HG03108 (cell line): ENCODE measurements at regions not wholly inside any gene's neighbourhood (a gene's known extent, or its start where the extent isn't known, plus 50 kb on each side); places are given as distances from the start of the nearest gene placed in this dataset.
"Not testable (repeated sequence)": the region's sequence is repeated elsewhere in the genome, so short reads cannot be mapped to it uniquely, and the experiment has no call there.

Experiments used
- ATAC-seq: cut with Tn5 transposase; IDR thresholded peaks from one replicate; pipeline ENCODE4 v1.9.1; 2021; ENCODE audit warnings: moderate library complexity; ENCODE audit not compliant: unreplicated experiment

DNA sequence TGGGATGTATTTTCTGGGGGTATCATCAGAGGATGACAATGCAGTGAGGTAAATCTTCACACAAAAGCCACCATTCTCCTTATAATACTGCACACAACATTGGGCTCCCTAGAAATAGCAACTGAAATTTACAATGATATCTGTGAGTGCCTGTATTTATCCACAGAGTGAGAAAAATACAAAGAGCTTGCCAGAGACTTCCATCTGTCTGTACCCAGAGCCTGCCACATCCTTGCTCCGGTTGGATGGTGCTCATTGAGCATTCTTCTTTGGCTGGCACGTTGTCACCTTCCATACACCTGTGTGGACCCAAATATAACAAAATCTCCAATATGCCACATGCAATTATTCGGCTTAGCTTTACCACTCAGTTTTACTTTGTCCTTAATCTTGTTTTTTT, 189.5 kb upstream of the UFM1 start:
- ATAC-seq: no peak

DNA sequence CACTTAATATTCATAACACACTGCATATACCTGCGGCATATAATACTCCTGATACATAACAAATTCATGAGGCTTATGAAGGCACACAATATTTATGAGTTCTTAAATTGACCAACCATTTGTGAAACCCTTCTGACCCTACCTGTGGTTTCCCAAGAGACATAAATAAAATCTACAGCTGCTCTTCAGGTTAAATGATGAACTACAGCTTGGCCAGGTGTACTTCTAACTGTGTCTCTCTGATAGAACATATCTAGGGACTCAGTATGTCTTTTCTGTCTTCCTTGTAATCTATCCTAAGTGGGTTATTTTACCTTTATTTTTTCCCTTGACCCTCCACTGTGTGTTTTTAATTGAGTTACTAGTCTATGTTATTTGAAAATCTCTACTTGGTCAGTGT, 189.9 kb upstream of the UFM1 start:
- ATAC-seq: no peak

DNA sequence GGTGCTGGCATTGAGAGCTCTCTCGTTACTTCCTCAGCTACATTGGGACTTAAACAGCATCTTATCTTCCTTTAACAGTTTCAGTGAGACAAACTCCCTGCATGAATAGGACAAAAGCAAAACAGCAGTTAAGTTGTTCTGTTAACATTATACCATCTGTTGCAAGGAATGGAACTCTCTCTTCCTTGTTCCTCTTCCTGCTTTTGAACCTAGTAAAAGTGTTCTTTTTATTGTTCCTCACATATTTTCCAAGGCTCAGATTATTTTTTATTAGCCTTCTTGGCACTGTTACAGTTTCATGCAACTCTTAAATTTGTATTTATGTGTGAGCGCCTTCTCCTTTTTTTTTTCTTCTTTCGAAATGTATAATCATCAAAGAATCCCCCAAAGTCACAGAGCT, 202.6 kb upstream of the UFM1 start:
- no peak for ATAC-seq

DNA sequence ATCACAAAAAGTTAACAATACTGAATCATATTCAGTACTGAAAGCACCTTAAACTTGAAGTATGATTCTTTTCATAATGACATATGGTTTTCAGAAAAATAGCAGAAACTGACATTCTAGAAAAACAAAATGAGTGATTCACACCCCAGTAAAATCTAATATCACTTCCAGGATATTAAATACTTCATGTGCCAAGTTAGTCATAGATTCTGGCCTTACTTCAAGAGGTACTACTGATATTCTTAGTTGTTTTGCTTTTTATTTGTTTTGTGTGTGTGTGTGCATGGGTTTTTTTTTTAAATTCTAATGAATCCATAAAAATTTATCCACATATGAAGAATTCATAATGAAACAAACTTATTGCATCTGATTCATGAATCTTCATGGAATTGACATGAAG, 207.9 kb upstream of the UFM1 start:
- ATAC-seq: no peak

DNA sequence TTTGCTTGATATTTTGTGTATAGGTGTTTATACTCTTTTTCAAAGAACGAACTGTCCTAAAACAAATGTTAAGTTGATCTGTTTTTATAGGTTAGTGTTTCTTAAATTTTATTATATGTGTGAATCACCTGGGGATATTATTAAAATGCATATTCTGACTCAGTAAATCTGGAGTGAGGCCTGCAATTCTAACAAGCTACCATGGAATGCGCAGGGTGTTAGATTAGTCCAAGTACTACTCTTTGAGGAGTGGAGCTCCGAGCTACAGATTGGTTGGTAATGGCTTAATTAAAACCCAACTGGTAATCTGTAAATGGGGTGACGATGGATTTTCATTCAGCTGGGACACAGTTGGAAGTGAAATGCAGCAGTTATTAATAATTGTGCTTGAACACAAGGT, 214.1 kb upstream of the UFM1 start:
- no peak for ATAC-seq

DNA sequence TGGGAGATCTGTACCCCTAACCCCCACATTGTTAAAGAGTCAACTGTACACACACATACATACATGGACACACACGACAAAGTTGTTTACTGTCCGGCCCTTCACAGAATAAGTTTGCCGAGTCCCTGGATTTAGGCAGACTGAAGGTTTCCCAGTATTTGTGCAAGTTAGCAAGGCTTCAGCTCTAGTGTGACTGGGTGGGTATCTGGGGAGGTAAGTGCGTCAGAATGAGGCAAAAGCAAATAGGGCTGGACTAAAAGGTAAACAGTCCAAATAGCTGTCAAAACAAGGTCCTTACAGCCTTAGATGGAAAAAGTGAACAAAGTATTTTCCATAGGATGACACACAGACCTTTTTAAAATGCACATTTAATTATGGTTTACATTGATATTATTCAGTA, 228.4 kb upstream of the UFM1 start:
- no peak for ATAC-seq

DNA sequence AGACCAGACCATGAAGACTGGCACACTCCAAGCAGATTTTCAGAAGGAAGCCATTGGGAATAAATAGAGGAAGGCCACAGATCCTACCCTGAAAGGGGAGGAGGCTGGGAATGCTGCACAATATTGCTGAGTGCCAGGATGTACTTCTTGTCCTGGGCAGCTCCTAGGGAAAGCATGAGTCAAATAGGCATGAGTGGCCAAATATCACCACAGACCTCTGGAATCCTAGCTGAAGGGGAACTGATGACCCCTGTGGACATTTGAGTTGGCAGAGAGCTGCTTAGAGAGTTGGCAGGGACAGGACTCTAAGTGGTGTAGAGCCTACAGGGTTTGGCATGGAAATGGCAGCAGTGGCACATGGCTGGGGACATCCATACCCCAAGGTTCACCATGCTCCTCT, 234.3 kb upstream of the TRPC4 start:
- ATAC-seq: no peak

DNA sequence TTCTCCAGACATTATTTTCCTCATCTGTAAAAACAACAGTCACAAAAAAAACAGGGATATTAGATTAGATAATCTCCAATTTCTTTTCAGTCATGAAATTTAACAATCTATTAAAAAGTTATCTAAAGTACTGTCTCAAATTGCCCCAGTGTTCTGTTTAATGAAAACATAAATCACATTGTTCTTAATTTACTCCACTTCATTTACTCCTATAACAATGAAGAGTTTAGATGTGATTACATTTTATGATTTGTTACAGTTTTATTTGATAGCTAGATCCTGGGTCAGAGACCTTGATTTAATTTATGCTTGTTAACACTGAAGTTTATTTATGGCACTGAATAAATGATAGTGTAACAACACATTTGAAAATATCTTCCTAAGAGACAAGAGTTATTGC, 230.2 kb upstream of the TRPC4 start:
- no peak for ATAC-seq

DNA sequence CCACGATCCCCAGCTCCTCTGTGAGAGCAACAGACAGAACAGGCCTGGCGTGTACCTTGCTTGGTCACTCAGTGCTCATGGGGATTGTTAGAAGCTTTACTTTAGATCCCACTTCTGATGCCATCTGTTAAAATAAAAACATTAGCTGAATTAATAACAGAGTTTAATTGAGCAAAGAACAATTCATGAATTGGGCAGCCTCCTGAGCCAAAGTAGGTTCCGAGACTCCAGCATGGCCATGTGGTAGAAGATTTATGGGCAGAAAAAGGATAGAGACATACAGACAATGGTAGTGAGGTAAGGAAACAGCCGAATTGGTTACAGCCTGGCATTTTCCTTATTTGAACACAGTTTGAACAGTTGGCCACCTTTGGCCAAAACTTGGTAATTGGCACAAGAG, 223.9 kb upstream of the TRPC4 start:
- ATAC-seq: no peak

DNA sequence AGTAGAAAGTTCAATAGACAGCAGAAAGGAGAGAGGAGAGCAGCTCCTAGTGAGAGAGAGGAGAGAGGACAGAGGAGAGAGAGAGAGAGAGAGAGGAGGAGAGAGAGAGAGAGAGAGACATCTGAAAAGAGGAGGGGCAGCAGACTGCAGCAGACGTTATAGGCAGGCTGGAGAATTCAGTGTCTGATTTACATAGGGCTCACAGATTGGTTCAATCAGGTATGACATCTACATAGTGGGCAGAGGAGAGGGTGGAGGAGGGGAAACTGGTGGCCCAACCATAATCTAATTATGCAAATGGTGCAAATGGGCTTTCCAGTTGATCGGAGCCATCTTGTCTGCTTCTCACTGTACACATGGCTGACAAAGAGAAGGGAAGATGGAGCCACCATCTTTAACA, 221.3 kb upstream of the TRPC4 start:
- ATAC-seq: no peak

DNA sequence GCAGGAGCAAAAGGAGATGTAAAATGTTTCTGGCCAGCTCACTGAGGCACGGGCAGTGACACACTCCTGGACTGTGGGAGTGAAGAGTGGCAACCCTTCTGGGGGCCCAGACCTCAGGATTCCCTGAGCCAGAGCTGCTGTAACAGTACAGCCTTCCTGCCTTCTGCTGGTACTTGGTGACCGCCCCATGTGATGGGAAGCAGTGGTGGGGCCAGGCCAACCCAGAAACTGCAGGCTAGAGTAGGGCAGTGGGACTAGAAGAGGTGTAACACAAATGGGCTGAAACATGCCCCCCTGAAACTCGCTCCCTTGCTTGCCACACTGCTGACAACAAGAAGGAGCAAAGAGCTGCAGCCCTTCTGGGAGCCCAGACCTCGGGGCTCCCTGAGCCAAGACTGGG, 217.1 kb upstream of the TRPC4 start:
- no peak for ATAC-seq

DNA sequence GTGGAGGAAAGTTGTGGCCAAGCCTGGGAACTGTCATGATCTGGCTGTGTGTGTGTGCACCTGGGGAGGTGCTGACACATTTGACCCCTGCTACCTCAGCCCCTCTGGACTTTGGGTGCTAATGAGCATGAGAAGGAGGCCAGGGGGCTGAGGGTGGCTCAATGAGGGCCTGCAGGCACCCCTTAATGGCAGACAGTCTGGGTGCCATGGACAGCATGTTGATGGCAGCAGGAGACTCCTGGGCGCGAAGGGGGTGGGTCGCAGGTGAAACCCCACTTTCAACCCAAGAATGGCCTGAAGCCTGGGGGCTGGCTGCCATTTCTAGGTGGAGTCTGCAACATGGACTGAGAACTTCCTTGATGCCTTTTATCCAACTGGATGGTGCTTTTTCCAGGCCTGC, 216.4 kb upstream of the TRPC4 start:
- no peak for ATAC-seq

DNA sequence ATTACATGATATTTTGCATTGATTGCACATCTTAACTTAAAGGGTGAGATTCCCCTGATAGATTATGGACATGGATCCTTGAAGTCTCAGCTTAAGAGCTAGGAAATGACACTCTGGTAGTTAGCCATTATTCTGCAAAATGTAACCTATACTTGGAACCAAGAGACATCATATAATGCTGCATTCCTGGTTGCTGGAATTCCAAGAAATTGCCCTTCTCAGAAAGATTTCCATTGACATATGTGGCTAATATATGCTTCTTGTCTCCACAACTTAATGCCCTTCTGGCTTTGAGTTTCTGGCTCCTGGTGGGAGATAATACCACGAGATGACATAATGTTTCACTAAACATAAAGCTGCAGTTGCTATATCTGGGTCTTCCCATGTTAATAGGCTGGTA, 204.4 kb upstream of the TRPC4 start:
- no peak for ATAC-seq

DNA sequence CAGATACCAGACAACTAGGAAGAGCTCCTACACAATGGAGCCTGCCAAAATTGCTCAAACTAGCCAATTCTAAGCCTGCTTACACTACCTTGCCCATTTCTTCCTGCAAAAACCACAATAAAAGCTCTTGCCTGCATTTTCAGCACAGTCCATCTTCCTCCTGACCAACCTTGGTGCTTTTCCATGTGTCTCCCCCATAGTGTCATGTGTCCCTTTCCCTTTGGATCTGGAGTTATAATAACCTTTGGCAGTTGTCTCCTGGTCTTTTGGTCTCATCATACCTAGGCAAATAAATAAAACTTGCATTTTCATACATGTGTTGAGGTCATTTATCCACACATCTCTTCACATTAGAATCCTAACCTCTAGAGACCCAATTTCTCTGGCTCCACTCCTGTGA, 203.1 kb upstream of the TRPC4 start:
- no peak for ATAC-seq

DNA sequence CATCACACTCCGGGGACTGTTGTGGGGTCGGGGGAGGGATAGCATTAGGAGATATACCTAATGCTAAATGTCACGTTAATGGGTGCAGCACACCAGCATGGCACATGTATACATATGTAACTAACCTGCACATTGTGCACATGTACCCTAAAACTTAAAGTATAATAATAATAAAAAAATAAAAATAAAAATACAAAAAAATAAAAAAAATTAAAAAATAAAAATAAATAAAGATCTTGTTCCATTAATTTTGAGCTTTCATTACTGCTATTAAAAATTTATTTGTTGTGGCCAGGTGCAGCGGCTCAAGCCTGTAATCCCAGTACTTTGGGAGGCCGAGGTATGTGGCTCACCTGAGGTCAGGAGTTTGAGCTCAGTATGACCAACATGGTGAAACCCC, 201.8 kb upstream of the TRPC4 start:
- not testable (repeated sequence) for ATAC-seq

DNA sequence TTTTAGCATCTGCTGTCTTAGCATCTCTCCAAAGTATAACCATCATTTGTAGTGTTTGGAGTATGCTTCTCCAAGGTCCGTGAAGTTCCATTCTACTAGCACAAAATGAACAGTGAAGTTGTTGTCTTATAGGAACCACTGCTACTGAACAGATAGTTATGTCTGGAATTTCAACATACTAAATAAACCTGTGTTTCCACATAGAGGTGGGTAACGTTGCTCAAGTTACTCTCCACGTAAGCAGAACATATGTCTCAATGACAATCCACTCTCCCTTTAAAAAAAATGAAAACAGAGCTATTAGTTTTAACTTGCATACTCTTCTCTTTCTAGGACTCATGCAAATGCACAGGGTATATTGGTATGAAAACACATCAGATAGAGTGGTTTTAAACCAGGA, 184.3 kb upstream of the TRPC4 start:
- ATAC-seq: no peak

DNA sequence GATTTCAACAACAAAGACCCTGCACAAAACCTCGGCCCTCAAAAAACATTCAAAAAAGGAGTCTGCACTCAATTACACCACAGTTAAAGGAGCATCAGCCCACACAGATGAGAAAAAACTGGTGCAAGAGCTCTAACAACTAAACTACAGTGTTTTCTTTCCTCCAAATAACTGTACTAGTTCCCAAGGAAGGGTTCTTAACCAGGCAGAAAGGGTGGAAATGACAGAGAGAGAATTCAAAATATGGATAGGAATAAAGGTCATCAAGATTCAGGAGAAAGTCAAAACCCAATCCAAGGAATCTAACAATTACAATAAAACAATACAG, 176.4 kb upstream of the TRPC4 start:
- no peak for ATAC-seq

DNA sequence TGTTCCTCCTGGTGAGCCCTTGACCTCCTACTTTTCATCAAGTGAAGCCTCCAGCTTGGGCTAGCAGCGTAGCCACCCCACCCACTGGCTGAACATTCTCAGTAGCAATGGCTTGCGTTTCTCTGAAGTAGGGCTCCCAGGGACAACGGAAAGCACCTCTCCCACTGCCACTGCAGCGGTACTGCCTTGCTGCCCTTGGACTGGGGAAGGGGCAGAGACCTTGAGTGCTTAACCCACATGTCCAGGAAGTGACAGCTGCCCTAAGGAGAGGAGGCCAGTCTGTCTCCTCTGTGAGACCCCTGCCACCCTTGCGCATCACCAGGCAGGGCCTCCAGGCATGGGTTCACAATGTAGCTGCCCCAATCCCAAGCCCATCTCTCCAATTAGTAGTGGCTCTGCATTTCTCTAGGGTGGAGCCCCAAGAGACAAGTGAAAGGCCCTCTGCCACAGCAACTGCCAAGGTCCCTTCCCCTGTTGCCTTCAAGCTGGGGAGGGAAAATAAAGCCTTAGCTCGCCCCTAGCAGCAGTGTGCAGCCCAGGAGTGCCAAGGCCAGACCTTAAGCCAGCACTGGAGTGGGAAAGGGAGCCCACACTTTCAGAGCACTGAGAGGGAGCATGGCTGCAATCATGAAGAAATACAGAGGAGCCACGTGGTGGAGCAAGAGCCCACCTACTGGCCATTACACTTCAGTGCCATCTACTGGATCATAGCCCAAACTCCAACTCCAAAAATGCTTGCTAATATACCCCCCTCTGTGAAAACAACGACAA, 175.9 kb upstream of the TRPC4 start:
- no peak for ATAC-seq

DNA sequence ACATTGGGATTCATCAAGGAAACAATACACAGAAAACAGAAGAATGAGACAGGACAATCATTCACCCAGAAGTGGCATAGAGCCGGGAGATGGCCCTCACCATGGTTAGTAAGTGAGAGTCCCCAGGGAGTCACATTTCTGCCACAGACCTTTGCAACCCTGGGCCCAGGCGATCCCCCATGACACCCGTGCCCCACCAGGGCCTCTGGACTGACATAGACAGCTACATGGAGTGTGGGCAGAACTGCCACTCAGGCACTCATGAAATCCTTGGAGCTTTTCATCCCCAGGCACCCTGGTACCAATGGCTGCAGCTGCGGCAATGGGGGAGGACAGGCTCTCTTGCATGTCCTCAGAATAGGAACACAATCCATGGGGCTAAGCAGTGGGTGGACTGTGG, 174.5 kb upstream of the TRPC4 start:
- no peak for ATAC-seq

DNA sequence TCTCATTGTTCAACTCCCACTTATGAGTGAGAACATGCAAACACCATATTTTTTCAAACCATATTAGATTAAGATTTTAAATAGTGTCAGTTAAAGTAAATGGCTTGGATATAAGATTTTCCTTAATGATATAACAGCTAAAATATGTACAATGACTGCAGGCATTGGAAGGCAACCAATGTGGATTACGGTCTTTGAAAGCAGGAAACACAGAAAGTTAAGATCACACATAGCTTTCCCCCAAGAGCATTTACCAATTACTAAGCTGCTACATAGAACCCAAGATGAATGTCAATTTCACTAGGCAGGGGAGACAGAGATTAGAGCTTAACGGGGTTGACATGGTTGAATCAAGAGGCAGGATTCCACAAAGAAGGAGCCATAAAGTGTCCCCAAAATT, 173.2 kb upstream of the TRPC4 start:
- ATAC-seq: no peak

DNA sequence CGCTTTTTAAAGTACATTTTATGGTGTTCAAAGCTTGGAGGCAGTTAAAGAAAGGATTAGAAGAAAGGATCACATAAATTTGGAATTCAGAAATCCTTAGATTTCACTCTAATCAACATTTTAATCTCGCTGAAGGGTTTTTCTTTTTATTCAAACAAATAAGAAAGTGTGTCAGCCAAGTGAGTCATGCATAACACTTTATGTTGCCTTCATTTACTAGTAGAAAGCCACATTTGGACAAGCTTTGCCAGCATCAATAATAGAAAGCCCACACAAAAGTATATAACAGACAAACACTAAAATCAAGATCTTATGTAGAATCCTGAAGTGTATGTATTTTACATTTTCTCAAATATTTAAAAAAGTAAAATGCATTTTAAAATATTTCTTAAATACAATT, 154.9 kb upstream of the TRPC4 start:
- ATAC-seq: no peak

DNA sequence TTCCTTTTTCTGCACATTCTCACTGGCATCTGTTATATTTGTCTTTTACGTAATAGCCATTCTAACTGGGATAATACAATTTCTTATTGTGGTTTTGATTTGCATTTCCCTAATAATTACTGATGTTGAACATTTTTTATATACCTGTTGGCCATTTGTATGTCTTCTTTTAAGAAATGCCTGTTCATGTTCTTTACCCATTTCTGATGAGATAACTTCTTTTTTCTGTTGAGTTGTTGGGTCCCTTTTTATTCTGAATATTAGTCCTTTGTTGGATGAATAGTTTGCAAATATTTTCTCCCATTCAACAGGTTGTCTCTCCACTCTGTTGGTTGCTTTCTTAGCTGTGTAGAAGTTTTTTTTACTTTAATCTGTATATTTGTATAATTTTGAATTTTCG, 147.7 kb upstream of the TRPC4 start:
- ATAC-seq: no peak

DNA sequence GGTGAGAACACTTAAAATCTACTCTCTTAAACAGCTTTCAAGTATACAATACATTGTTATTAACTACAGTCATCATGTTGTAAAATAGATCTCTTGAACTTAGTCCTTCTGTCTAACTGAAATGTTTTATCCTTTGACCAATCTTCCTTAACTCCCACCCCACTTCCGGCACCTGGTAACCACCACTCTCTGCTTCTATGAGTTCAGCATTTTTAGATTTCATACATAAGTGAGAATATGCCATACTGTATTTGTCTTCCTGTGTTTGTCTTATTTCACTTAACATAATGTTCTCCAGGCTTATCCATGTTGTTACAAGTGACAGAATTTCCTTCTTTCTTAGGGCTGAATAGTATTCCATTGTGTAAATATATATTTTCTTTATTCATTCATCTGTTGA, 144.1 kb upstream of the TRPC4 start:
- ATAC-seq: no peak

DNA sequence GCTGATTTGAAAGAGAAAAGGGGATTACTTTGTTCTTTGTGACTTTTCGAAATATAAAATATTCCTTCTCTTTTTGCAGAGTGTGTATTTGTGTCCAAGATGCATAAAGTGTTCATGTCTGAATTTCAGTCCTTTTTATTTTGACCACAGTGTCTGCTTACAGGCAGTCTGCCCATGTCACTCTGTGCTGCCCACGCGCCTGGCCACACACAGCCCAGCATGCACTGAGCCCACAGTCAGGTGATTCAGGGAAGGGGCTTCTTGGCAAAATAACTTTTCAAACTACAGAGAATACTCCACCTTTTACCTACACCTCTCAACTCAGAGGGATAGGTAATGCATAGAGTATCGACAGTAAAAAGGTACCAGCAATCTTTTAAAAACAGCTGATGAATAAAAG, 142.5 kb upstream of the TRPC4 start:
- ATAC-seq: no peak
